ENCODE measurements at regions not wholly inside any gene's neighbourhood (a gene's known extent, or its start where the extent isn't known, plus 50 kb on each side); places are given as distances from the start of the nearest gene placed in this dataset.

DNA sequence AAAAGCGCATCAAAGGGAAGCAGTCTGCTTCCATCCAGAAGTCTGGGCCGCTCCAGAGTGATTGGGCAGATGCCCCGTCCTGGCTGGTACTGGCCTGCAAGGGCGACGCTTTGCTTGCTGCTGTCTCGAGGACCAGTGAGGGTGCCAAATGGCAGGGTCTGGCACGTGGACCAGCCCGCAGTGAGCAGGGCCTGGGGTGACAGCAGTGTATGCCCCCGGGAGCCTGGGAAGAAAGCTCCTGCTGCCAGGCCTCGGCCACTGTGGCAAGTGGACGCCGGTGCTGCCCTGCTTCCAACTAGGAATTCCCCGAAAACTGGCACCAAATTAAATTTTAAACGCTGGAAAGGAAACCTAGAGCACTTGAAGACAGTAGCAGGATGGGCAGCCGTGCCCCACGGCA is 357.0 kb upstream of the MKI67 start:
- Histone ChIP-seq H3F3A (ENCODE audit: insufficient read depth, low read length, poor library complexity, severe bottlenecking) (no peaks in the 10 kb centered on the region), H3K27me3 (ENCODE audit: insufficient read depth, low read depth, low read length) (no peaks in the 10 kb centered on the region), H3K79me2 (replicated peaks; ENCODE audit: insufficient read depth, low read length) (no peaks in the 10 kb centered on the region), H4K20me1 (ENCODE audit: insufficient read depth) (no peaks in the 10 kb centered on the region), H2AFZ (ENCODE audit: low read depth, low read length) (no peak overlapping the region), H3K4me2 (ENCODE audit: low read length) (no peak overlapping the region), H3K27ac (ENCODE audit: low read length) (no peak overlapping the region), H3K9me2 (ENCODE audit: insufficient read depth, low read length) (no peaks in the 10 kb centered on the region), H3K4me3 (ENCODE audit: low read length) (no peak overlapping the region), H3K36me3 (ENCODE audit: insufficient read depth, low read length) (no peaks in the 10 kb centered on the region), H3K9me3 (ENCODE audit: low read length) (no peaks in the 10 kb centered on the region), H3K9ac (ENCODE audit: low read length) (no peak overlapping the region)
- TF ChIP-seq, protein P1, sequence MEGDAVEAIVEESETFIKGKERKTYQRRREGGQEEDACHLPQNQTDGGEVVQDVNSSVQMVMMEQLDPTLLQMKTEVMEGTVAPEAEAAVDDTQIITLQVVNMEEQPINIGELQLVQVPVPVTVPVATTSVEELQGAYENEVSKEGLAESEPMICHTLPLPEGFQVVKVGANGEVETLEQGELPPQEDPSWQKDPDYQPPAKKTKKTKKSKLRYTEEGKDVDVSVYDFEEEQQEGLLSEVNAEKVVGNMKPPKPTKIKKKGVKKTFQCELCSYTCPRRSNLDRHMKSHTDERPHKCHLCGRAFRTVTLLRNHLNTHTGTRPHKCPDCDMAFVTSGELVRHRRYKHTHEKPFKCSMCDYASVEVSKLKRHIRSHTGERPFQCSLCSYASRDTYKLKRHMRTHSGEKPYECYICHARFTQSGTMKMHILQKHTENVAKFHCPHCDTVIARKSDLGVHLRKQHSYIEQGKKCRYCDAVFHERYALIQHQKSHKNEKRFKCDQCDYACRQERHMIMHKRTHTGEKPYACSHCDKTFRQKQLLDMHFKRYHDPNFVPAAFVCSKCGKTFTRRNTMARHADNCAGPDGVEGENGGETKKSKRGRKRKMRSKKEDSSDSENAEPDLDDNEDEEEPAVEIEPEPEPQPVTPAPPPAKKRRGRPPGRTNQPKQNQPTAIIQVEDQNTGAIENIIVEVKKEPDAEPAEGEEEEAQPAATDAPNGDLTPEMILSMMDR (IDR thresholded peaks at IDR 0.05; ENCODE audit: poor library complexity, severe bottlenecking) = no peak
- TF ChIP-seq RAD21 (conservative IDR thresholded peaks at IDR 0.05) = no peak
- TF ChIP-seq POLR2AphosphoS5 (IDR thresholded peaks at IDR 0.05) = no peak
- TF ChIP-seq, protein P2, sequence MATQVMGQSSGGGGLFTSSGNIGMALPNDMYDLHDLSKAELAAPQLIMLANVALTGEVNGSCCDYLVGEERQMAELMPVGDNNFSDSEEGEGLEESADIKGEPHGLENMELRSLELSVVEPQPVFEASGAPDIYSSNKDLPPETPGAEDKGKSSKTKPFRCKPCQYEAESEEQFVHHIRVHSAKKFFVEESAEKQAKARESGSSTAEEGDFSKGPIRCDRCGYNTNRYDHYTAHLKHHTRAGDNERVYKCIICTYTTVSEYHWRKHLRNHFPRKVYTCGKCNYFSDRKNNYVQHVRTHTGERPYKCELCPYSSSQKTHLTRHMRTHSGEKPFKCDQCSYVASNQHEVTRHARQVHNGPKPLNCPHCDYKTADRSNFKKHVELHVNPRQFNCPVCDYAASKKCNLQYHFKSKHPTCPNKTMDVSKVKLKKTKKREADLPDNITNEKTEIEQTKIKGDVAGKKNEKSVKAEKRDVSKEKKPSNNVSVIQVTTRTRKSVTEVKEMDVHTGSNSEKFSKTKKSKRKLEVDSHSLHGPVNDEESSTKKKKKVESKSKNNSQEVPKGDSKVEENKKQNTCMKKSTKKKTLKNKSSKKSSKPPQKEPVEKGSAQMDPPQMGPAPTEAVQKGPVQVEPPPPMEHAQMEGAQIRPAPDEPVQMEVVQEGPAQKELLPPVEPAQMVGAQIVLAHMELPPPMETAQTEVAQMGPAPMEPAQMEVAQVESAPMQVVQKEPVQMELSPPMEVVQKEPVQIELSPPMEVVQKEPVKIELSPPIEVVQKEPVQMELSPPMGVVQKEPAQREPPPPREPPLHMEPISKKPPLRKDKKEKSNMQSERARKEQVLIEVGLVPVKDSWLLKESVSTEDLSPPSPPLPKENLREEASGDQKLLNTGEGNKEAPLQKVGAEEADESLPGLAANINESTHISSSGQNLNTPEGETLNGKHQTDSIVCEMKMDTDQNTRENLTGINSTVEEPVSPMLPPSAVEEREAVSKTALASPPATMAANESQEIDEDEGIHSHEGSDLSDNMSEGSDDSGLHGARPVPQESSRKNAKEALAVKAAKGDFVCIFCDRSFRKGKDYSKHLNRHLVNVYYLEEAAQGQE (IDR thresholded peaks at IDR 0.05; ENCODE audit: borderline replicate concordance) = no peak
- TF ChIP-seq SMC3 (conservative IDR thresholded peaks at IDR 0.05; ENCODE audit: poor library complexity) = no peak
- TF ChIP-seq EZH2 (IDR thresholded peaks at IDR 0.05; ENCODE audit: borderline replicate concordance, insufficient read depth, low read length, poor library complexity, severe bottlenecking) = no peak

GRCh38 chr10:128484041-128484440 is 357.8 kb upstream of the MKI67 start:
- Histone ChIP-seq H2AFZ (ENCODE audit: low read depth, low read length) (no peak overlapping the region), H3F3A (ENCODE audit: insufficient read depth, low read length, poor library complexity, severe bottlenecking) (no peaks in the 10 kb centered on the region), H3K27ac (ENCODE audit: low read length) (no peak overlapping the region), H3K36me3 (ENCODE audit: insufficient read depth, low read length) (no peaks in the 10 kb centered on the region), H3K79me2 (replicated peaks; ENCODE audit: insufficient read depth, low read length) (no peaks in the 10 kb centered on the region), H4K20me1 (ENCODE audit: insufficient read depth) (no peaks in the 10 kb centered on the region), H3K9ac (ENCODE audit: low read length) (no peak overlapping the region), H3K9me2 (ENCODE audit: insufficient read depth, low read length) (no peaks in the 10 kb centered on the region), H3K4me2 (ENCODE audit: low read length) (no peak overlapping the region), H3K27me3 (ENCODE audit: insufficient read depth, low read depth, low read length) (no peaks in the 10 kb centered on the region), H3K4me3 (ENCODE audit: low read length) (no peak overlapping the region), H3K9me3 (ENCODE audit: low read length) (no peaks in the 10 kb centered on the region)
- TF ChIP-seq, protein P2 (IDR thresholded peaks at IDR 0.05; ENCODE audit: borderline replicate concordance) = no peak
- no peak for TF ChIP-seq EZH2 (IDR thresholded peaks at IDR 0.05; ENCODE audit: borderline replicate concordance, insufficient read depth, low read length, poor library complexity, severe bottlenecking)
- no peak for TF ChIP-seq TAF1 (IDR thresholded peaks at IDR 0.05; ENCODE audit: low read depth)
- TF ChIP-seq, protein P1 (IDR thresholded peaks at IDR 0.05; ENCODE audit: poor library complexity, severe bottlenecking) = no peak
- TF ChIP-seq EP300 (conservative IDR thresholded peaks at IDR 0.05; ENCODE audit: poor library complexity, severe bottlenecking) = no peak
